WI38 (cell line): ENCODE measurements at regions not wholly inside any gene's neighbourhood (a gene's known extent, or its start where the extent isn't known, plus 50 kb on each side); places are given as distances from the start of the nearest gene placed in this dataset.

Experiments
- H3K4me3 ChIP-seq: 2 replicates; pipeline ENCODE4 v1.5.1; 2011; ENCODE audit warnings: low read depth, mild to moderate bottlenecking, control low read depth, low read length
- TF ChIP-seq, protein P1 (sequence below): IDR thresholded peaks from 2 replicates; pipeline ENCODE4 v1.5.1; 2012; ENCODE audit warnings: low read depth, mild to moderate bottlenecking, control low read depth, low read length

DNA sequence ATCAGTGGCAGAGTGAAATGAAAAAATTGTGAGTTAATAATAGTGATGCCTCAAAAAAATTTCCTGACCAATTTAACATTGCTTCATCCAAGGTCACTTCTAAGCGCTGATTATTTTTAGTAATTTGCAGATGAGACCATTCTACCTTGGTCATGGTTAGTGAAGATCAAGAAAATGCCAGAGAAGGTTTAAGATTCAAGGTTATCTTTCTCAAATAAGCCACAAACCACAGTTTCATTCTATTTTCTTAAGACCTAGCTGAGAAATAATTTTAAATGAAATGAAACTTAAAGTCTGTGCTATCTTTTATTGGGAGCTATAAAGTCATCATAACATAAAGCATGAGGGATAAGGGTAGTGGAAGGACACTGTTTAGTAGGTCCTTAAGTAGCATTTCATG is 353.9 kb upstream of the NAALADL2 start:
- TF ChIP-seq, protein P1, sequence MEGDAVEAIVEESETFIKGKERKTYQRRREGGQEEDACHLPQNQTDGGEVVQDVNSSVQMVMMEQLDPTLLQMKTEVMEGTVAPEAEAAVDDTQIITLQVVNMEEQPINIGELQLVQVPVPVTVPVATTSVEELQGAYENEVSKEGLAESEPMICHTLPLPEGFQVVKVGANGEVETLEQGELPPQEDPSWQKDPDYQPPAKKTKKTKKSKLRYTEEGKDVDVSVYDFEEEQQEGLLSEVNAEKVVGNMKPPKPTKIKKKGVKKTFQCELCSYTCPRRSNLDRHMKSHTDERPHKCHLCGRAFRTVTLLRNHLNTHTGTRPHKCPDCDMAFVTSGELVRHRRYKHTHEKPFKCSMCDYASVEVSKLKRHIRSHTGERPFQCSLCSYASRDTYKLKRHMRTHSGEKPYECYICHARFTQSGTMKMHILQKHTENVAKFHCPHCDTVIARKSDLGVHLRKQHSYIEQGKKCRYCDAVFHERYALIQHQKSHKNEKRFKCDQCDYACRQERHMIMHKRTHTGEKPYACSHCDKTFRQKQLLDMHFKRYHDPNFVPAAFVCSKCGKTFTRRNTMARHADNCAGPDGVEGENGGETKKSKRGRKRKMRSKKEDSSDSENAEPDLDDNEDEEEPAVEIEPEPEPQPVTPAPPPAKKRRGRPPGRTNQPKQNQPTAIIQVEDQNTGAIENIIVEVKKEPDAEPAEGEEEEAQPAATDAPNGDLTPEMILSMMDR: no peak
- no peak overlapping the region for H3K4me3 ChIP-seq

DNA sequence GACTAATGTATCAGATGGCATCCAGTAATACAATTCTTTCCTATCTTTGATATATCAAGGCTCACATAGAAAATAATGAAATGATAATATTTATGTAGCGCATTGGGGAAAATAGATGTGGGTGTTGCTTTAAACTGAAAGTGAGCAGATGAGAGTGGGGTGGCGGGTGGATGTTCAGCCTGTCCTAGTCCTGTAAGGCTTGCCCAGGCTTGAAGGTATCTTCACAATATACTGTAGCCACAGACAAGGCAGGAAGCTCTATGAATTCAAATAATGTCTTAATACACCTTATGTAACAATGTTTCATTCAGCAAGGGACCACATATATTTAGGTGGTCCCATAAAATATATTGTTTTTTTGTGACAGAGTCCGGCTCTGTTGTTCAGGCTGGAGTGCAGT is 334.9 kb upstream of the NAALADL2 start:
- TF ChIP-seq, protein P1: no peak
- H3K4me3 ChIP-seq: no peak overlapping the region

DNA sequence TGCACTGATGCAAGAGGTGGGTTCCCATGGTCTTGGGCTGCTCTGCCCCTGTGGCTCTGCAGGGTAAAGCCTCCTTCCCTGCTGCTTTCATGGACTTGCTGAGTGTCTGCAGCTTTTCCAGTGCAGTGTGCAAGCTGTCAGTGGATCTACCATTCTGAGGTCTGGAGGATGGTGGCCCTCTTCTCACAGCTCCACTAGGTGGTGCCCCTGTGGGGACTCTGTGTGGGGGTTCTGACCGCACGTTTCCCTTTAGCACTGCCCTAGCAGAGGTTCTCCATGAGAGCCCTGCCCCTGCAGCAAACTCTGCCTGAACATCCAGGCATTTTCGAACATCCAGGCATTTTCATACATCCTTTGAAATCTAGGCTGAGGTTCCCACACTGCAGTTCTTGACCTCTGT is 329.8 kb upstream of the NAALADL2 start:
- no peak overlapping the region for H3K4me3 ChIP-seq
- TF ChIP-seq, protein P1: no peak

DNA sequence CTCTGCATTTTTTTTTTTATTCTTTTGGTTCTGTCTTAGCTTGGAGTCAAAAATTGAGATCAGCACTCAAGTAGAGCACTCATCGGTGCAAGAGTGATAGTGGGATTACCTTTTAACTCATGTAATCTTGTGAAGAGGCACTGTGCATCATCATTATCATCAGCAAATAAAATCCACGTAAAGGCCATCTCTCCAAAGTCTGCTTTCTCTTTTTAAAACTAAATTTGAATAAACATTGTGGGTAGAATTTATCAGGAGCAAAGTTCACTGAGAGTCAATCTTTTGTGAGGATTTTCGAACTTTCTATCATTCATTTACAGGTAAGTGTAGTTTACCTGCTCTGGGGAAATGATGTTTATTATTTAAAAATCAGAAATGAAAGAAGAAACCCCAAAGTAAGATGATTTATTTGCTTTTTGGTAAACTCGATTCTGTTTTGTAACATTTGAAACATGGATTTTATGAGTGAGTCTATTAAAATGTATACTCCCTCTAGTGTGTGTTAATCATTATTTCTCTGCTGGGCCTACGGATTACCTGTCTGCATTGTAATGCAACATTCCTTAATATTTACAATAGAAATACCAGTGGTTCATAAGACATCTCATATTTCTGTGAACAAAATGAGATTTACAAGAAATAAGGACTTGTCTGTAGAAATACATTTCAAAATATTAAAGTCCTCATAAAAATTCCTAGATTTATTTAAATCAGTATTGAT is 327.7 kb upstream of the NAALADL2 start:
- no peak overlapping the region for H3K4me3 ChIP-seq
- TF ChIP-seq, protein P1: no peak

- TF ChIP-seq, protein P1: no peak
- no peak overlapping the region for H3K4me3 ChIP-seq
Measured at GRCh38 chr3:174532216-174532615, 326.9 kb upstream of the NAALADL2 start.

- TF ChIP-seq, protein P1: no peak
- H3K4me3 ChIP-seq: no peak overlapping the region
Measured at GRCh38 chr3:174532776-174533175, 326.4 kb upstream of the NAALADL2 start.

GRCh38 chr3:174533286-174533685 is 325.8 kb upstream of the NAALADL2 start:
- TF ChIP-seq, protein P1: no peak
- no peak overlapping the region for H3K4me3 ChIP-seq
